ENCODE measurements at regions not wholly inside any gene's neighbourhood (a gene's known extent, or its start where the extent isn't known, plus 50 kb on each side); places are given as distances from the start of the nearest gene placed in this dataset.

DNA sequence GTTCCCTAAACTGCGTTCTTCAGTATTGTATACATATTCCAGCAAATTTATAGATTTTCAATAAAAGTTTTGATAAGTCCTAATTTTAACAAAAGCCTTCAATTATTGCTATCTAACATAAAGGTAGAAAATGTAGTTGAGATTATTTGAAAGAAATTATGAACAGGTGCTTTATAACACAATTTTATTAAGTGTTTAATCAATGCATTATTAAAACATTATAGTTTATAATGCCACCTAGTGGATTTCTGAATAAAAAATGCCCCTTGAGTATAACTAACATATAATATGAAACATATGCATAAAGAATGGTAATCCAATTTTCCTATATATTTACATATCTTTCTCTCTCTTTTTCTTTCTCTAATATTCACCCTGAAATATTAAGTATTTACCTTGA, 515.3 kb downstream of the SLC6A15 start:
- TF ChIP-seq, protein P1, sequence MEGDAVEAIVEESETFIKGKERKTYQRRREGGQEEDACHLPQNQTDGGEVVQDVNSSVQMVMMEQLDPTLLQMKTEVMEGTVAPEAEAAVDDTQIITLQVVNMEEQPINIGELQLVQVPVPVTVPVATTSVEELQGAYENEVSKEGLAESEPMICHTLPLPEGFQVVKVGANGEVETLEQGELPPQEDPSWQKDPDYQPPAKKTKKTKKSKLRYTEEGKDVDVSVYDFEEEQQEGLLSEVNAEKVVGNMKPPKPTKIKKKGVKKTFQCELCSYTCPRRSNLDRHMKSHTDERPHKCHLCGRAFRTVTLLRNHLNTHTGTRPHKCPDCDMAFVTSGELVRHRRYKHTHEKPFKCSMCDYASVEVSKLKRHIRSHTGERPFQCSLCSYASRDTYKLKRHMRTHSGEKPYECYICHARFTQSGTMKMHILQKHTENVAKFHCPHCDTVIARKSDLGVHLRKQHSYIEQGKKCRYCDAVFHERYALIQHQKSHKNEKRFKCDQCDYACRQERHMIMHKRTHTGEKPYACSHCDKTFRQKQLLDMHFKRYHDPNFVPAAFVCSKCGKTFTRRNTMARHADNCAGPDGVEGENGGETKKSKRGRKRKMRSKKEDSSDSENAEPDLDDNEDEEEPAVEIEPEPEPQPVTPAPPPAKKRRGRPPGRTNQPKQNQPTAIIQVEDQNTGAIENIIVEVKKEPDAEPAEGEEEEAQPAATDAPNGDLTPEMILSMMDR (IDR thresholded peaks at IDR 0.05): no peak
- TF ChIP-seq EZH2 (IDR thresholded peaks at IDR 0.05; ENCODE audit: borderline replicate concordance, insufficient read depth, low read depth, low read length, poor library complexity, severe bottlenecking): no peak

Data from B cell (primary cell).